H1 (cell line): ENCODE measurements at regions not wholly inside any gene's neighbourhood (a gene's known extent, or its start where the extent isn't known, plus 50 kb on each side); places are given as distances from the start of the nearest gene placed in this dataset.

Experiments
- CTCF ChIA-PET: fragments of 300-600 bp; sonication (Branson Sonifier 250); formaldehyde crosslinking; loops from one replicate; lab custom pipeline; 2021; ENCODE audit not compliant: partially characterized antibody; lab: Charles Lee
- POLR2A ChIA-PET: fragments of 300-600 bp; sonication (Branson Sonifier 250); formaldehyde crosslinking; loops from one replicate; lab custom pipeline; 2021; ENCODE audit warnings: inconsistent platforms; ENCODE audit not compliant: partially characterized antibody; lab: Charles Lee
- DNase-seq, 2 experiments: peaks; one replicate each; pipeline versions ENCODE4 v3.0.0 to v3.0.0-alpha.2; 2010 to 2022; ENCODE audit warnings: low spot score in 2 of 2, low read depth in 1 of 2, mixed read lengths in 1 of 2
- FAIRE-seq: peaks from 2 replicates; lab custom pipeline; 2011; peaks lifted over from hg19 to GRCh38; lab: Jason Lieb, UNC
- H2AFZ ChIP-seq: 2 replicates; pipeline ENCODE4 v1.8.1; 2012; ENCODE audit warnings: low read length, inconsistent platforms
- H2AK5ac ChIP-seq: 2 replicates; pipeline ENCODE4 v1.6.1; 2013; ENCODE audit warnings: low read depth, low read length
- H2BK120ac ChIP-seq: replicated peaks from 2 replicates; pipeline ENCODE3; 2013; ENCODE audit warnings: low read depth, low read length, inconsistent platforms
- H2BK12ac ChIP-seq: 2 replicates; pipeline ENCODE4 v1.6.1; 2013; ENCODE audit warnings: low read depth, low read length
- H2BK15ac ChIP-seq: 2 replicates; pipeline ENCODE4 v1.6.1; 2013; ENCODE audit warnings: low read length
- H2BK20ac ChIP-seq: 2 replicates; pipeline ENCODE4 v1.6.1; 2013; ENCODE audit warnings: low read length
- H2BK5ac ChIP-seq: 2 replicates; pipeline ENCODE4 v1.6.1; 2013; ENCODE audit warnings: low read depth, low read length
- H3K14ac ChIP-seq: 2 replicates; pipeline ENCODE4 v1.6.1; 2013; ENCODE audit warnings: inconsistent platforms; ENCODE audit not compliant: insufficient read length
- H3K18ac ChIP-seq: 2 replicates; pipeline ENCODE4 v1.6.1; 2013; ENCODE audit warnings: low read length; ENCODE audit errors: extremely low read depth
- H3K23ac ChIP-seq: 2 replicates; pipeline ENCODE4 v1.6.1; 2013; ENCODE audit warnings: inconsistent platforms; ENCODE audit not compliant: insufficient read length
- H3K23me2 ChIP-seq: 2 replicates; pipeline ENCODE4 v1.6.1; 2013; ENCODE audit warnings: low read depth, low read length
- H3K27ac ChIP-seq: 2 replicates; pipeline ENCODE4 v1.6.1; 2011; ENCODE audit warnings: low read depth, low read length, inconsistent platforms
- H3K27me3 ChIP-seq, 4 experiments: replicated peaks in 1 of 4; 1 replicate in 1 of 4; 2 replicates in 3 of 4; pipeline versions ENCODE4 v1.6.1 to v1.8.1; 2011 to 2013; ENCODE audit warnings: low read length in 3 of 4, mild to moderate bottlenecking in 3 of 4, inconsistent platforms in 2 of 4, mixed read lengths in 2 of 4, moderate library complexity in 1 of 4; ENCODE audit not compliant: control insufficient read depth in 3 of 4, insufficient read depth in 3 of 4; ENCODE audit errors: extremely low read depth in 1 of 4
- H3K36me3 ChIP-seq, 4 experiments: 2 replicates each; pipeline versions ENCODE4 v1.6.1 to v1.8.1; 2011 to 2013; ENCODE audit warnings: mild to moderate bottlenecking in 4 of 4, low read length in 3 of 4, moderate library complexity in 2 of 4, control low read depth in 1 of 4, inconsistent platforms in 1 of 4; ENCODE audit not compliant: insufficient read depth in 4 of 4, control insufficient read depth in 2 of 4
- H3K4ac ChIP-seq: replicated peaks from 2 replicates; pipeline ENCODE3; 2013; ENCODE audit warnings: low read length, low read depth, mixed read lengths, inconsistent platforms; ENCODE audit not compliant: insufficient read length
- H3K4me1 ChIP-seq, 4 experiments: replicated peaks in 1 of 4; 1 replicate in 1 of 4; 2 replicates in 3 of 4; pipeline versions ENCODE4 v1.6.1 to v1.8.1; 2011 to 2013; ENCODE audit warnings: low read length in 3 of 4, inconsistent platforms in 2 of 4, mixed read lengths in 1 of 4; ENCODE audit not compliant: insufficient read depth in 4 of 4, control insufficient read depth in 3 of 4
- H3K4me2 ChIP-seq, 2 experiments: 2 replicates each; pipeline versions ENCODE4 v1.6.1 to v1.8.1; 2011 to 2013; ENCODE audit warnings: low read depth in 2 of 2, low read length in 2 of 2, control low read depth in 1 of 2, inconsistent platforms in 1 of 2, mild to moderate bottlenecking in 1 of 2; ENCODE audit not compliant: insufficient read depth in 1 of 2
- H3K4me3 ChIP-seq, 4 experiments: fragments of 200-600, 300-600 bp in 1 of 4; sonication (generic), shearing (Covaris generic), sonication (Bioruptor Twin) in 1 of 4; 2 replicates each; pipeline versions ENCODE4 v1.5.1 to v1.8.1; 2011 to 2016; ENCODE audit warnings: low read length in 4 of 4, low read depth in 3 of 4, control low read depth in 2 of 4, inconsistent platforms in 2 of 4, mild to moderate bottlenecking in 2 of 4, mixed read lengths in 1 of 4, moderate library complexity in 1 of 4; ENCODE audit not compliant: insufficient read depth in 2 of 4; ENCODE audit errors: extremely low read depth in 1 of 4
- H3K56ac ChIP-seq: replicated peaks from 2 replicates; pipeline ENCODE3; 2013; ENCODE audit warnings: low read depth, mild to moderate bottlenecking, mixed read lengths, low read length, inconsistent platforms; ENCODE audit not compliant: insufficient read length
- H3K79me1 ChIP-seq: 2 replicates; pipeline ENCODE4 v1.6.1; 2013; ENCODE audit warnings: low read depth, low read length, control low read depth
- H3K79me2 ChIP-seq, 2 experiments: 2 replicates each; pipeline versions ENCODE4 v1.6.1 to v1.8.1; 2012 to 2013; ENCODE audit warnings: low read length in 2 of 2, mild to moderate bottlenecking in 2 of 2, inconsistent platforms in 1 of 2; ENCODE audit not compliant: insufficient read depth in 2 of 2, control insufficient read depth in 1 of 2
- H3K9ac ChIP-seq, 4 experiments: replicated peaks in 1 of 4; 1 replicate in 1 of 4; 2 replicates in 3 of 4; pipeline versions ENCODE4 v1.6.1 to v1.8.1; 2011 to 2013; ENCODE audit warnings: low read depth in 3 of 4, low read length in 3 of 4, control low read depth in 2 of 4, mild to moderate bottlenecking in 2 of 4, moderate library complexity in 2 of 4, inconsistent platforms in 1 of 4; ENCODE audit errors: extremely low read depth in 1 of 4
- H3K9me3 ChIP-seq, 2 experiments: 2 replicates each; pipeline versions ENCODE4 v1.6.1 to v1.8.1; 2012 to 2013; ENCODE audit warnings: mild to moderate bottlenecking in 2 of 2, moderate library complexity in 2 of 2, control low read depth in 1 of 2, inconsistent platforms in 1 of 2, low read depth in 1 of 2, low read length in 1 of 2, mixed read lengths in 1 of 2; ENCODE audit not compliant: insufficient read depth in 2 of 2
- H4K20me1 ChIP-seq, 2 experiments: replicated peaks in 1 of 2; 2 replicates each; pipeline versions ENCODE3 to v1.8.1; 2011 to 2013; ENCODE audit warnings: inconsistent platforms in 2 of 2, low read length in 2 of 2, mild to moderate bottlenecking in 1 of 2; ENCODE audit not compliant: insufficient read depth in 2 of 2, control insufficient read depth in 1 of 2
- H4K5ac ChIP-seq: 2 replicates; pipeline ENCODE4 v1.6.1; 2013; ENCODE audit warnings: low read length, low read depth, mixed read lengths, inconsistent platforms; ENCODE audit not compliant: insufficient read length
- H4K8ac ChIP-seq: 2 replicates; pipeline ENCODE4 v1.8.0; 2013; ENCODE audit warnings: mild to moderate bottlenecking, moderate library complexity, low read length, inconsistent platforms; ENCODE audit not compliant: insufficient read depth; ENCODE audit errors: extremely low read depth
- H4K91ac ChIP-seq: replicated peaks from 2 replicates; pipeline ENCODE3; 2013; ENCODE audit warnings: low read length, mixed read lengths, inconsistent platforms; ENCODE audit not compliant: insufficient read length
- BCL11A ChIP-seq, 2 experiments: IDR thresholded peaks; one replicate each; pipeline ENCODE4 v1.6.1; 2011; ENCODE audit warnings: low read depth in 2 of 2, low read length in 2 of 2, mild to moderate bottlenecking in 2 of 2
- CHD2 ChIP-seq: IDR thresholded peaks from 2 replicates; pipeline ENCODE4 v1.6.1; 2012; ENCODE audit warnings: low read length, improper control_type of control experiment
- CTCF ChIP-seq, 3 experiments: IDR thresholded peaks; 1 replicate in 2 of 3; 2 replicates in 1 of 3; pipeline versions ENCODE4 v1.5.1 to v1.6.1; 2011; ENCODE audit warnings: low read length in 3 of 3, mild to moderate bottlenecking in 3 of 3, inconsistent platforms in 2 of 3, low read depth in 1 of 3, moderate library complexity in 1 of 3; ENCODE audit not compliant: insufficient read depth in 1 of 3; ENCODE audit errors: control extremely low read depth in 1 of 3
- EZH2 ChIP-seq: fragments of 200-600 bp; sonication (generic); IDR thresholded peaks from 2 replicates; pipeline ENCODE4 v1.7.1; 2012; ENCODE audit warnings: low read depth, mild to moderate bottlenecking, moderate library complexity, low read length, inconsistent platforms; ENCODE audit not compliant: severe bottlenecking
- GABPA ChIP-seq: IDR thresholded peaks from 2 replicates; pipeline ENCODE4 v1.6.1; 2011; ENCODE audit warnings: mild to moderate bottlenecking, low read length, moderate library complexity, borderline replicate concordance; ENCODE audit not compliant: insufficient read depth
- GTF2F1 ChIP-seq: IDR thresholded peaks from 2 replicates; pipeline ENCODE4 v1.6.1; 2012; ENCODE audit warnings: low read depth, low read length, improper control_type of control experiment, borderline replicate concordance
- JUN ChIP-seq: IDR thresholded peaks from 2 replicates; pipeline ENCODE4 v1.6.1; 2011; ENCODE audit warnings: low read depth, mild to moderate bottlenecking, improper control_type of control experiment, low read length
- POLR2A ChIP-seq, 2 experiments: IDR thresholded peaks; 1 replicate in 1 of 2; 2 replicates in 1 of 2; pipeline ENCODE4 v1.6.1; 2011; ENCODE audit warnings: low read depth in 2 of 2, low read length in 2 of 2, mild to moderate bottlenecking in 2 of 2; ENCODE audit errors: control extremely low read depth in 1 of 2
- RBBP5 ChIP-seq: IDR thresholded peaks from 2 replicates; pipeline ENCODE4 v1.7.1; 2012; ENCODE audit warnings: low read depth, mild to moderate bottlenecking, inconsistent platforms, low read length, moderate library complexity, borderline replicate concordance
- RXRA ChIP-seq: IDR thresholded peaks from 2 replicates; pipeline ENCODE4 v1.6.1; 2011; ENCODE audit warnings: low read depth, mild to moderate bottlenecking, low read length, moderate library complexity; ENCODE audit not compliant: insufficient read depth
- SUZ12 ChIP-seq: fragments of 200-600 bp; sonication (generic); IDR thresholded peaks from 2 replicates; pipeline ENCODE4 v1.6.1; 2012; ENCODE audit warnings: mild to moderate bottlenecking, inconsistent platforms, low read length, moderate library complexity, mixed read lengths
- YY1 ChIP-seq: IDR thresholded peaks from 2 replicates; pipeline ENCODE4 v1.6.1; 2011; ENCODE audit warnings: low read depth, mild to moderate bottlenecking, low read length
- WGBS, 2 experiments: shearing (Covaris generic) in 1 of 2; methylation state at CpG; one replicate each; pipeline versions ENCODE4 v1.1.6 to v1.1.7; 2013 to 2015; ENCODE audit warnings: low lambda C conversion rate in 2 of 2, mixed read lengths in 2 of 2, inconsistent platforms in 1 of 2, low coverage in 1 of 2, missing lambda C conversion rate in 1 of 2; ENCODE audit not compliant: insufficient replicate concordance in 2 of 2, insufficient coverage in 1 of 2, insufficient read length in 1 of 2; ENCODE audit errors: extremely low coverage in 1 of 2, missing lambda C conversion rate in 1 of 2; 5-methylcytosine and 5-hydroxymethylcytosine counted together

- Histone ChIP-seq H2BK20ac (no peak overlapping the region), H3K56ac (no peak overlapping the region), H3K4me1 (peaks cover 0 to 9% (median 6%) of the 10 kb centered on the region in 4 experiments; a peak in 4 of 7 replicates), H4K20me1 (no peaks in the 10 kb centered on the region), H3K23me2 (no peaks in the 10 kb centered on the region), H3K36me3 (no peaks in the 10 kb centered on the region), H4K91ac (no peak overlapping the region), H4K8ac (no peak overlapping the region), H2BK5ac (no peak overlapping the region; the same call in 1 of the 2 replicates), H2AFZ (no peak overlapping the region), H2AK5ac (no peak overlapping the region), H3K27me3 (no peaks in the 10 kb centered on the region), H2BK12ac (no peak overlapping the region), H3K14ac (no peak overlapping the region), H3K79me2 (no peaks in the 10 kb centered on the region), H3K4me3 (no peak overlapping the region), H3K18ac (no peak overlapping the region), H3K4ac (no peak overlapping the region), H3K4me2 (no peak overlapping the region), H3K79me1 (peaks cover 3% of the 10 kb centered on the region; the same call in 1 of the 2 replicates), H3K9ac (no peak overlapping the region), H2BK15ac (no peak overlapping the region), H3K23ac (no peak overlapping the region), H3K27ac (no peak overlapping the region), H3K9me3 (peaks cover 0 to 3% of the 10 kb centered on the region in 2 experiments; a peak in 2 of 4 replicates), H4K5ac (no peak overlapping the region), H2BK120ac (no peak overlapping the region)
- WGBS, 2 experiments = 89% methylated on average over 14 of the region's 14 CpGs; no CpG with 5 or more reads in 1 of the 2 experiments
- FAIRE-seq = no peak
- ChIA-PET CTCF (interaction anchor here (0.7 kb wide), 1 partner anchor 363 kb away, joined by 3 read pairs; no protein-coding TSS in a partner anchor), POLR2A (no interaction called here)
- no peak for DNase-seq
- no peak for TF ChIP-seq GABPA
- no peak for TF ChIP-seq EZH2
- TF ChIP-seq SUZ12 = no peak
- no peak for TF ChIP-seq BCL11A (IDR thresholded peaks at IDR 0.05; ENCODE audit: low read depth in 2 of 2, low read length in 2 of 2)
- TF ChIP-seq RXRA = no peak
- no peak for TF ChIP-seq CTCF (IDR thresholded peaks at IDR 0.05; ENCODE audit: control extremely low read depth in 1 of 3, insufficient read depth in 1 of 3, low read depth in 1 of 3, low read length in 3 of 3)
- TF ChIP-seq YY1 = no peak
- no peak for TF ChIP-seq CHD2
- TF ChIP-seq POLR2A (IDR thresholded peaks at IDR 0.05; ENCODE audit: control extremely low read depth in 1 of 2, low read depth in 2 of 2, low read length in 2 of 2) = no peak
- TF ChIP-seq GTF2F1 = no peak
- no peak for TF ChIP-seq JUN
- TF ChIP-seq RBBP5 = no peak
These were observed 113.4 kb upstream of the SHH start for GRCh38 chr7:155925682-155926081.
